ENCODE measurements at regions not wholly inside any gene's neighbourhood (a gene's known extent, or its start where the extent isn't known, plus 50 kb on each side); places are given as distances from the start of the nearest gene placed in this dataset.

GRCh38 chr1:208461680-208462079 lies 217.5 kb upstream of the PLXNA2 start:
- TF ChIP-seq EZH2 (IDR thresholded peaks at IDR 0.05; ENCODE audit: low read depth, unreplicated experiment) (no peak), CREB1 (CRISPR knock-in tag; IDR thresholded peaks at IDR 0.05; ENCODE audit: low read depth) (no peak), POLR2AphosphoS5 (IDR thresholded peaks at IDR 0.05; ENCODE audit: low read depth) (no peak), EZH2phosphoT487 (IDR thresholded peaks at IDR 0.05; ENCODE audit: unreplicated experiment) (no peak), ZNF331 (CRISPR knock-in tag; IDR thresholded peaks at IDR 0.05; ENCODE audit: low read depth) (no peak)
- TF ChIP-seq, protein P1, sequence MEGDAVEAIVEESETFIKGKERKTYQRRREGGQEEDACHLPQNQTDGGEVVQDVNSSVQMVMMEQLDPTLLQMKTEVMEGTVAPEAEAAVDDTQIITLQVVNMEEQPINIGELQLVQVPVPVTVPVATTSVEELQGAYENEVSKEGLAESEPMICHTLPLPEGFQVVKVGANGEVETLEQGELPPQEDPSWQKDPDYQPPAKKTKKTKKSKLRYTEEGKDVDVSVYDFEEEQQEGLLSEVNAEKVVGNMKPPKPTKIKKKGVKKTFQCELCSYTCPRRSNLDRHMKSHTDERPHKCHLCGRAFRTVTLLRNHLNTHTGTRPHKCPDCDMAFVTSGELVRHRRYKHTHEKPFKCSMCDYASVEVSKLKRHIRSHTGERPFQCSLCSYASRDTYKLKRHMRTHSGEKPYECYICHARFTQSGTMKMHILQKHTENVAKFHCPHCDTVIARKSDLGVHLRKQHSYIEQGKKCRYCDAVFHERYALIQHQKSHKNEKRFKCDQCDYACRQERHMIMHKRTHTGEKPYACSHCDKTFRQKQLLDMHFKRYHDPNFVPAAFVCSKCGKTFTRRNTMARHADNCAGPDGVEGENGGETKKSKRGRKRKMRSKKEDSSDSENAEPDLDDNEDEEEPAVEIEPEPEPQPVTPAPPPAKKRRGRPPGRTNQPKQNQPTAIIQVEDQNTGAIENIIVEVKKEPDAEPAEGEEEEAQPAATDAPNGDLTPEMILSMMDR (conservative IDR thresholded peaks at IDR 0.05; ENCODE audit: low read depth in 2 of 2), result peak; percentile 50 to 60
- TF ChIP-seq, protein P2, sequence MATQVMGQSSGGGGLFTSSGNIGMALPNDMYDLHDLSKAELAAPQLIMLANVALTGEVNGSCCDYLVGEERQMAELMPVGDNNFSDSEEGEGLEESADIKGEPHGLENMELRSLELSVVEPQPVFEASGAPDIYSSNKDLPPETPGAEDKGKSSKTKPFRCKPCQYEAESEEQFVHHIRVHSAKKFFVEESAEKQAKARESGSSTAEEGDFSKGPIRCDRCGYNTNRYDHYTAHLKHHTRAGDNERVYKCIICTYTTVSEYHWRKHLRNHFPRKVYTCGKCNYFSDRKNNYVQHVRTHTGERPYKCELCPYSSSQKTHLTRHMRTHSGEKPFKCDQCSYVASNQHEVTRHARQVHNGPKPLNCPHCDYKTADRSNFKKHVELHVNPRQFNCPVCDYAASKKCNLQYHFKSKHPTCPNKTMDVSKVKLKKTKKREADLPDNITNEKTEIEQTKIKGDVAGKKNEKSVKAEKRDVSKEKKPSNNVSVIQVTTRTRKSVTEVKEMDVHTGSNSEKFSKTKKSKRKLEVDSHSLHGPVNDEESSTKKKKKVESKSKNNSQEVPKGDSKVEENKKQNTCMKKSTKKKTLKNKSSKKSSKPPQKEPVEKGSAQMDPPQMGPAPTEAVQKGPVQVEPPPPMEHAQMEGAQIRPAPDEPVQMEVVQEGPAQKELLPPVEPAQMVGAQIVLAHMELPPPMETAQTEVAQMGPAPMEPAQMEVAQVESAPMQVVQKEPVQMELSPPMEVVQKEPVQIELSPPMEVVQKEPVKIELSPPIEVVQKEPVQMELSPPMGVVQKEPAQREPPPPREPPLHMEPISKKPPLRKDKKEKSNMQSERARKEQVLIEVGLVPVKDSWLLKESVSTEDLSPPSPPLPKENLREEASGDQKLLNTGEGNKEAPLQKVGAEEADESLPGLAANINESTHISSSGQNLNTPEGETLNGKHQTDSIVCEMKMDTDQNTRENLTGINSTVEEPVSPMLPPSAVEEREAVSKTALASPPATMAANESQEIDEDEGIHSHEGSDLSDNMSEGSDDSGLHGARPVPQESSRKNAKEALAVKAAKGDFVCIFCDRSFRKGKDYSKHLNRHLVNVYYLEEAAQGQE (IDR thresholded peaks at IDR 0.05; ENCODE audit: unreplicated experiment), result no peak

All from GM23338 (cell line).